H1 (cell line): ENCODE measurements at regions not wholly inside any gene's neighbourhood (a gene's known extent, or its start where the extent isn't known, plus 50 kb on each side); places are given as distances from the start of the nearest gene placed in this dataset.

Source experiments
- E2F6 ChIP-seq: IDR thresholded peaks from 2 replicates; pipeline ENCODE4 v1.6.1; 2012; ENCODE audit warnings: inconsistent platforms
- NANOG ChIP-seq: IDR thresholded peaks from 2 replicates; pipeline ENCODE4 v1.6.1; 2011; ENCODE audit warnings: low read length, low read depth, mild to moderate bottlenecking, inconsistent platforms; ENCODE audit not compliant: insufficient read depth, poor library complexity, severe bottlenecking
- YY1 ChIP-seq: IDR thresholded peaks from 2 replicates; pipeline ENCODE4 v1.6.1; 2011; ENCODE audit warnings: low read depth, mild to moderate bottlenecking, low read length

- TF ChIP-seq E2F6 (no peak), YY1 (no peak), NANOG (no peak)
These were observed 81.2 kb upstream of the RUNX3 start (continued) for GRCh38 chr1:25011275-25011674.
